GM23338 (cell line): ENCODE measurements at regions not wholly inside any gene's neighbourhood (a gene's known extent, or its start where the extent isn't known, plus 50 kb on each side); places are given as distances from the start of the nearest gene placed in this dataset.

ENCODE experiments used
- ATAC-seq: fragments of 200-7000 bp; cut with Tn5 transposase; 3 replicates; pipeline ENCODE4 v1.9.1; 2020
- DNase-seq: peaks from one replicate; pipeline ENCODE4 v3.0.0-alpha.2; 2015; ENCODE audit warnings: low spot score
- H2AFZ ChIP-seq: fragments of 200-600 bp; sonication (generic); 2 replicates; pipeline ENCODE4 v1.8.0; 2016; ENCODE audit warnings: antibody characterized with exemption, mild to moderate bottlenecking, moderate library complexity
- H3F3A ChIP-seq: fragments of 200-600 bp; sonication (generic); replicated peaks from 2 replicates; pipeline ENCODE4 v1.8.0; 2017; ENCODE audit warnings: antibody characterized with exemption, mixed run types, low read depth
- H3K27ac ChIP-seq: fragments of 200-600 bp; sonication (generic); 2 replicates; pipeline ENCODE4 v1.6.1; 2016; ENCODE audit warnings: low read depth
- H3K27me3 ChIP-seq: fragments of 200-600 bp; sonication (generic); 2 replicates; pipeline ENCODE4 v1.8.0; 2016; ENCODE audit warnings: mild to moderate bottlenecking, mixed run types, moderate library complexity; ENCODE audit not compliant: insufficient read depth
- H3K36me3 ChIP-seq: fragments of 200-600 bp; sonication (generic); 2 replicates; pipeline ENCODE4 v1.8.0; 2016; ENCODE audit warnings: mild to moderate bottlenecking; ENCODE audit not compliant: insufficient read depth
- H3K4me1 ChIP-seq: fragments of 200-600 bp; sonication (generic); 2 replicates; pipeline ENCODE4 v1.8.0; 2016; ENCODE audit warnings: mild to moderate bottlenecking, moderate library complexity; ENCODE audit not compliant: insufficient read depth
- H3K4me2 ChIP-seq: fragments of 200-600 bp; sonication (generic); 2 replicates; pipeline ENCODE4 v1.7.1; 2017; ENCODE audit warnings: mixed run types
- H3K4me3 ChIP-seq: fragments of 200-600 bp; sonication (generic); 2 replicates; pipeline ENCODE4 v1.6.1; 2016; ENCODE audit warnings: mixed run types
- H3K79me2 ChIP-seq: fragments of 200-600 bp; sonication (generic); replicated peaks from 2 replicates; pipeline ENCODE4 v1.8.0; 2017; ENCODE audit warnings: mild to moderate bottlenecking; ENCODE audit not compliant: insufficient read depth
- H3K9me2 ChIP-seq: fragments of 200-600 bp; sonication (generic); 2 replicates; pipeline ENCODE4 v1.8.0; 2017; ENCODE audit not compliant: insufficient read depth
- H4K20me1 ChIP-seq: fragments of 200-600 bp; sonication (generic); replicated peaks from 2 replicates; pipeline ENCODE4 v1.8.0; 2017; ENCODE audit warnings: mild to moderate bottlenecking; ENCODE audit not compliant: insufficient read depth
- H3K27ac Mint-ChIP-seq: 2 replicates; pipeline ENCODE4 v1.8.0; 2020; ENCODE audit warnings: inconsistent platforms, mild to moderate bottlenecking, moderate library complexity, mixed read lengths
- H3K27me3 Mint-ChIP-seq: 3 replicates; pipeline ENCODE4 v1.8.0; 2022; ENCODE audit warnings: low read depth, mild to moderate bottlenecking, moderate library complexity, mixed read lengths, inconsistent platforms; ENCODE audit not compliant: insufficient read depth, poor library complexity
- H3K36me3 Mint-ChIP-seq: 3 replicates; pipeline ENCODE4 v1.8.0; 2021; ENCODE audit warnings: low read depth, mild to moderate bottlenecking, inconsistent platforms, moderate library complexity, mixed read lengths
- H3K4me1 Mint-ChIP-seq: 3 replicates; pipeline ENCODE4 v1.8.0; 2020; ENCODE audit warnings: mild to moderate bottlenecking, inconsistent platforms, mixed read lengths
- H3K4me3 Mint-ChIP-seq: 3 replicates; pipeline ENCODE4 v1.8.0; 2021; ENCODE audit warnings: moderate library complexity, mild to moderate bottlenecking, inconsistent platforms, mixed read lengths
- H3K9me3 Mint-ChIP-seq: 3 replicates; pipeline ENCODE4 v1.8.0; 2020; ENCODE audit warnings: moderate library complexity, mild to moderate bottlenecking, inconsistent platforms, mixed read lengths
- CREB1 ChIP-seq: fragments of 250-450 bp; sonication (Bioruptor Pico); IDR thresholded peaks from 2 replicates; pipeline ENCODE4 v1.5.0; 2020; ENCODE audit warnings: low read depth, mild to moderate bottlenecking, moderate library complexity
- EZH2phosphoT487 ChIP-seq: fragments of 200-600 bp; sonication (generic); IDR thresholded peaks from one replicate; pipeline ENCODE4 v1.8.1; 2018; ENCODE audit warnings: antibody characterized with exemption; ENCODE audit not compliant: unreplicated experiment
- POLR2AphosphoS5 ChIP-seq: IDR thresholded peaks from 2 replicates; pipeline ENCODE4 v1.6.1; 2016; ENCODE audit warnings: antibody characterized with exemption, low read depth
- STAT1 ChIP-seq: IDR thresholded peaks from one replicate; pipeline ENCODE4 v1.6.1; 2016; ENCODE audit warnings: antibody characterized with exemption; ENCODE audit not compliant: unreplicated experiment
- ZNF114 ChIP-seq: fragments of 250-450 bp; sonication (Bioruptor Pico); IDR thresholded peaks from 2 replicates; pipeline ENCODE4 v1.5.0; 2020; ENCODE audit warnings: mild to moderate bottlenecking, moderate library complexity
- TF ChIP-seq, protein P1 (sequence below): fragments of 250-450 bp; sonication (Bioruptor Pico); IDR thresholded peaks from 2 replicates; pipeline ENCODE4 v1.5.0; 2020; ENCODE audit warnings: mild to moderate bottlenecking, moderate library complexity

DNA sequence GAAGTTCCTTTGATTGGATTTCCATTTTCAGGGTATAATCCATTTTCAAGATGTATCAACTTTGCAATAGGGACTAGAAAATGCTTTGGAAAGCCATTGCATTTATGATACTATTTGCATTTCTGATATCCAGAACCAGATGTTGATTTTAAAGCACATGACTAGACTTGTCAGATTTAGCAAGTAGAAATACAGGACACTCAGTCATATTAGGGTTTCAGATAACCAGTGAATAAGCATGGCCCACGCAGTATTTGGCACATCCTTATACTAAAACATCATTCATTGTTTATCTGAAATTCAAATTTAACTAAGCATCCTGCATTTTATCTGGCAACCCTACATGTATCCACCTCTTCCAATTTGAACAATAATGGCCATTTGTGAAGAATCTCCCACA is 113.3 kb upstream of the DPT start (continued):
- no peak for TF ChIP-seq ZNF114 (CRISPR knock-in tag)
- TF ChIP-seq CREB1 (CRISPR knock-in tag) = no peak
- TF ChIP-seq EZH2phosphoT487 = no peak

DNA sequence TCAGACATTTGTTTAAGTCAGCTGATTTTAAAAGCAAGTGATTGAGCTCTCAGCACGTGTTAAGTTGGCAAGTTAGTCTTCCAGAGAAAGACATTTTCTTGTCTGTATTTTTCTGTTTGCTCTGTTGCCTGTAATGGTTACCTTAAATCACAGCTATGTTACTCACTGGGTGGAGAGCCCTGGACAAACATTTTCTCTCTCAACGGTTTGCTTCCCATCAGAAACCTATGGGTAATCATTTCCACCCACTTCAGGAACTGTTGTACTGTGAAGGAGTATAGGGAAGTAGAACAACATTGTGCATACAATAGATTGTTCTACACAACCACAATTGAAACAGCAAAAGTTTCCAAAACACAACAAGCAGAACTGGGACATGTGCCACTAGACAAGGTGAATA is 113.9 kb upstream of the DPT start:
- H3K4me3 ChIP-seq = no peak overlapping the region
- no peak for DNase-seq
- TF ChIP-seq, protein P1, sequence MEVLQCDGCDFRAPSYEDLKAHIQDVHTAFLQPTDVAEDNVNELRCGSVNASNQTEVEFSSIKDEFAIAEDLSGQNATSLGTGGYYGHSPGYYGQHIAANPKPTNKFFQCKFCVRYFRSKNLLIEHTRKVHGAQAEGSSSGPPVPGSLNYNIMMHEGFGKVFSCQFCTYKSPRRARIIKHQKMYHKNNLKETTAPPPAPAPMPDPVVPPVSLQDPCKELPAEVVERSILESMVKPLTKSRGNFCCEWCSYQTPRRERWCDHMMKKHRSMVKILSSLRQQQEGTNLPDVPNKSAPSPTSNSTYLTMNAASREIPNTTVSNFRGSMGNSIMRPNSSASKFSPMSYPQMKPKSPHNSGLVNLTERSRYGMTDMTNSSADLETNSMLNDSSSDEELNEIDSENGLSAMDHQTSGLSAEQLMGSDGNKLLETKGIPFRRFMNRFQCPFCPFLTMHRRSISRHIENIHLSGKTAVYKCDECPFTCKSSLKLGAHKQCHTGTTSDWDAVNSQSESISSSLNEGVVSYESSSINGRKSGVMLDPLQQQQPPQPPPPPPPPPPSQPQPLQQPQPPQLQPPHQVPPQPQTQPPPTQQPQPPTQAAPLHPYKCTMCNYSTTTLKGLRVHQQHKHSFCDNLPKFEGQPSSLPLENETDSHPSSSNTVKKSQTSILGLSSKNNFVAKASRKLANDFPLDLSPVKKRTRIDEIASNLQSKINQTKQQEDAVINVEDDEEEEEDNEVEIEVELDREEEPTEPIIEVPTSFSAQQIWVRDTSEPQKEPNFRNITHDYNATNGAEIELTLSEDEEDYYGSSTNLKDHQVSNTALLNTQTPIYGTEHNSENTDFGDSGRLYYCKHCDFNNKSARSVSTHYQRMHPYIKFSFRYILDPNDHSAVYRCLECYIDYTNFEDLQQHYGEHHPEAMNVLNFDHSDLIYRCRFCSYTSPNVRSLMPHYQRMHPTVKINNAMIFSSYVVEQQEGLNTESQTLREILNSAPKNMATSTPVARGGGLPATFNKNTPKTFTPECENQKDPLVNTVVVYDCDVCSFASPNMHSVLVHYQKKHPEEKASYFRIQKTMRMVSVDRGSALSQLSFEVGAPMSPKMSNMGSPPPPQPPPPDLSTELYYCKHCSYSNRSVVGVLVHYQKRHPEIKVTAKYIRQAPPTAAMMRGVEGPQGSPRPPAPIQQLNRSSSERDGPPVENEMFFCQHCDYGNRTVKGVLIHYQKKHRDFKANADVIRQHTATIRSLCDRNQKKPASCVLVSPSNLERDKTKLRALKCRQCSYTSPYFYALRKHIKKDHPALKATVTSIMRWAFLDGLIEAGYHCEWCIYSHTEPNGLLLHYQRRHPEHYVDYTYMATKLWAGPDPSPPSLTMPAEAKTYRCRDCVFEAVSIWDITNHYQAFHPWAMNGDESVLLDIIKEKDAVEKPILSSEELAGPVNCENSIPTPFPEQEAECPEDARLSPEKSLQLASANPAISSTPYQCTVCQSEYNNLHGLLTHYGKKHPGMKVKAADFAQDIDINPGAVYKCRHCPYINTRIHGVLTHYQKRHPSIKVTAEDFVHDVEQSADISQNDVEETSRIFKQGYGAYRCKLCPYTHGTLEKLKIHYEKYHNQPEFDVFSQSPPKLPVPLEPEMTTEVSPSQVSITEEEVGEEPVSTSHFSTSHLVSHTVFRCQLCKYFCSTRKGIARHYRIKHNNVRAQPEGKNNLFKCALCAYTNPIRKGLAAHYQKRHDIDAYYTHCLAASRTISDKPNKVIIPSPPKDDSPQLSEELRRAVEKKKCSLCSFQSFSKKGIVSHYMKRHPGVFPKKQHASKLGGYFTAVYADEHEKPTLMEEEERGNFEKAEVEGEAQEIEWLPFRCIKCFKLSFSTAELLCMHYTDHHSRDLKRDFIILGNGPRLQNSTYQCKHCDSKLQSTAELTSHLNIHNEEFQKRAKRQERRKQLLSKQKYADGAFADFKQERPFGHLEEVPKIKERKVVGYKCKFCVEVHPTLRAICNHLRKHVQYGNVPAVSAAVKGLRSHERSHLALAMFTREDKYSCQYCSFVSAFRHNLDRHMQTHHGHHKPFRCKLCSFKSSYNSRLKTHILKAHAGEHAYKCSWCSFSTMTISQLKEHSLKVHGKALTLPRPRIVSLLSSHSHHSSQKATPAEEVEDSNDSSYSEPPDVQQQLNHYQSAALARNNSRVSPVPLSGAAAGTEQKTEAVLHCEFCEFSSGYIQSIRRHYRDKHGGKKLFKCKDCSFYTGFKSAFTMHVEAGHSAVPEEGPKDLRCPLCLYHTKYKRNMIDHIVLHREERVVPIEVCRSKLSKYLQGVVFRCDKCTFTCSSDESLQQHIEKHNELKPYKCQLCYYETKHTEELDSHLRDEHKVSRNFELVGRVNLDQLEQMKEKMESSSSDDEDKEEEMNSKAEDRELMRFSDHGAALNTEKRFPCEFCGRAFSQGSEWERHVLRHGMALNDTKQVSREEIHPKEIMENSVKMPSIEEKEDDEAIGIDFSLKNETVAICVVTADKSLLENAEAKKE (CRISPR knock-in tag) = no peak
- TF ChIP-seq POLR2AphosphoS5 = no peak
- TF ChIP-seq ZNF114 (CRISPR knock-in tag) = no peak
- TF ChIP-seq STAT1 = no peak
- H3K36me3 Mint-ChIP-seq = no peaks in the 10 kb centered on the region
- peaks cover 8% of the 10 kb centered on the region; the same call in 1 of the 2 replicates for H3K4me1 ChIP-seq
- H3K27ac Mint-ChIP-seq = no peak overlapping the region
- H3F3A ChIP-seq = no peaks in the 10 kb centered on the region
- peaks cover 11% of the 10 kb centered on the region for H3K4me1 Mint-ChIP-seq
- peaks cover 7% of the 10 kb centered on the region; the same call in 1 of the 3 replicates for H3K9me3 Mint-ChIP-seq
- no peaks in the 10 kb centered on the region for H3K27me3 ChIP-seq
- peak overlapping the region; percentile 49; the same call in 1 of the 2 replicates for H2AFZ ChIP-seq
- H3K27ac ChIP-seq = no peak overlapping the region
- H4K20me1 ChIP-seq = no peaks in the 10 kb centered on the region
- H3K9me2 ChIP-seq = no peaks in the 10 kb centered on the region
- no peaks in the 10 kb centered on the region for H3K79me2 ChIP-seq
- peaks cover 2% of the 10 kb centered on the region for H3K27me3 Mint-ChIP-seq
- H3K36me3 ChIP-seq = no peaks in the 10 kb centered on the region
- no peak for ATAC-seq
- H3K4me3 Mint-ChIP-seq = no peak overlapping the region
- no peak overlapping the region for H3K4me2 ChIP-seq
